ENCODE measurements at regions not wholly inside any gene's neighbourhood (a gene's known extent, or its start where the extent isn't known, plus 50 kb on each side); places are given as distances from the start of the nearest gene placed in this dataset.
"Not testable (repeated sequence)": the region's sequence is repeated elsewhere in the genome, so short reads cannot be mapped to it uniquely, and the experiment has no call there.

- Mint-ChIP-seq H3K9me3 (ENCODE audit: unreplicated experiment) (no peaks in the 10 kb centered on the region), H3K36me3 (ENCODE audit: low read depth, unreplicated experiment) (no peaks in the 10 kb centered on the region), H3K4me3 (ENCODE audit: unreplicated experiment) (no peak overlapping the region), H3K27ac (ENCODE audit: unreplicated experiment) (no peak overlapping the region), H3K27me3 (ENCODE audit: unreplicated experiment) (no peaks in the 10 kb centered on the region), H3K4me1 (ENCODE audit: unreplicated experiment) (peaks cover 8% of the 10 kb centered on the region)
- DNase-seq (ENCODE audit: low spot score), result no peak
- TF ChIP-seq CTCF (IDR thresholded peaks at IDR 0.05; ENCODE audit: unreplicated experiment), result no peak
These were observed 116.0 kb downstream of the TTC6 start for GRCh38 chr14:37711356-37711830.

GRCh38 chr14:37711831-37712475, 116.5 kb downstream of the TTC6 start:
- Mint-ChIP-seq H3K4me1 (ENCODE audit: unreplicated experiment) (peaks cover 8% of the 10 kb centered on the region), H3K4me3 (ENCODE audit: unreplicated experiment) (no peak overlapping the region), H3K27ac (ENCODE audit: unreplicated experiment) (no peak overlapping the region), H3K36me3 (ENCODE audit: low read depth, unreplicated experiment) (no peaks in the 10 kb centered on the region), H3K27me3 (ENCODE audit: unreplicated experiment) (no peaks in the 10 kb centered on the region), H3K9me3 (ENCODE audit: unreplicated experiment) (no peaks in the 10 kb centered on the region)
- TF ChIP-seq CTCF (IDR thresholded peaks at IDR 0.05; ENCODE audit: unreplicated experiment), result no peak
- no peak for DNase-seq (ENCODE audit: low spot score)

DNA sequence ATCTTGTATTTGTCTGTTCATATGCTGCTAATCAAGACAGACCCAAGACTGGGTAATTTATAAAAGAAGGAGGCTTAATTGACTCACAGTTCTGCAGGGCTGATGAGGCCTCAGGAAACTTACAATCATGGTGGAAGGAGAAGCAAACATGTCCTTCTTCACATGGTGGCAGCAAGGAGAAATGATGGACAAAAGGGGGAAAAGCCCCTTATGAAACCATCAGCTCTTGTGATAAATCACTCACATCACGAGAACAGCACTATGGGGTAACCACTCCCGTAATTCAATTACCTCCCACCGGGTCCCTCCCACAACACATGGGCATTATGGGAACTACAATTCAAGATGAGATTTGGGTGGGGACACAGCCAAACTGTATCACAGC, 117.0 kb downstream of the TTC6 start:
- H3K36me3 Mint-ChIP-seq (ENCODE audit: low read depth, unreplicated experiment); H3K4me1 Mint-ChIP-seq (ENCODE audit: unreplicated experiment); H3K4me3 Mint-ChIP-seq (ENCODE audit: unreplicated experiment); H3K27me3 Mint-ChIP-seq (ENCODE audit: unreplicated experiment); DNase-seq (ENCODE audit: low spot score); H3K9me3 Mint-ChIP-seq (ENCODE audit: unreplicated experiment); H3K27ac Mint-ChIP-seq (ENCODE audit: unreplicated experiment): not testable (repeated sequence)

DNA sequence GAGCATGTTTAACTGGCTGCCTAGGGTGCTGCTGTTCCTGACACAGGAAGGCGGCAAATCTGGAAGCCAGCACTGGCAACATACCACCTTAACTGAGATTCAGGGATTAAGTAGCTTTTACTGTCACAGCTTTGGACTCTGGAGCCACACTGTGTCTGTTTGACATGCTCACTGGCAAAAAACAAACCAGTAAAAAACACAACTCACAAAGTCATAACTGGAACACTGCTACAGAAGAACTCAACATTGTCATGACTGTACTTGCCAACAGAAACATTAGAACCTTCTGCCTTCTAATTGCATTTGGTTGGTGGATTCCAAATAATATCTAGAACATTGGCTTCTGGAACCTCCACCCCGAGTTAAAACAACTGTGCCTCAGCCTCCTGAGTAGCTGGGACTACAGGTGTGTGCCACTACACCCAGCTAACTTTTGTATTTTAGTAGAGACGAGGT, 117.6 kb downstream of the TTC6 start:
- H3K4me3 Mint-ChIP-seq (ENCODE audit: unreplicated experiment), result no peak overlapping the region
- H3K27ac Mint-ChIP-seq (ENCODE audit: unreplicated experiment), result no peak overlapping the region
- H3K9me3 Mint-ChIP-seq (ENCODE audit: unreplicated experiment), result no peaks in the 10 kb centered on the region
- no peak for TF ChIP-seq CTCF (IDR thresholded peaks at IDR 0.05; ENCODE audit: unreplicated experiment)
- H3K4me1 Mint-ChIP-seq (ENCODE audit: unreplicated experiment), result peaks cover 8% of the 10 kb centered on the region
- H3K27me3 Mint-ChIP-seq (ENCODE audit: unreplicated experiment), result no peaks in the 10 kb centered on the region
- no peaks in the 10 kb centered on the region for H3K36me3 Mint-ChIP-seq (ENCODE audit: low read depth, unreplicated experiment)
- DNase-seq (ENCODE audit: low spot score), result no peak

GRCh38 chr14:37720131-37720530, 124.7 kb downstream of the TTC6 start:
- no peaks in the 10 kb centered on the region for H3K9me3 Mint-ChIP-seq (ENCODE audit: unreplicated experiment)
- H3K4me1 Mint-ChIP-seq (ENCODE audit: unreplicated experiment), result no peaks in the 10 kb centered on the region
- no peaks in the 10 kb centered on the region for H3K27me3 Mint-ChIP-seq (ENCODE audit: unreplicated experiment)
- no peak overlapping the region for H3K27ac Mint-ChIP-seq (ENCODE audit: unreplicated experiment)
- no peaks in the 10 kb centered on the region for H3K36me3 Mint-ChIP-seq (ENCODE audit: low read depth, unreplicated experiment)
- no peak for TF ChIP-seq CTCF (IDR thresholded peaks at IDR 0.05; ENCODE audit: unreplicated experiment)
- H3K4me3 Mint-ChIP-seq (ENCODE audit: unreplicated experiment), result no peak overlapping the region
- DNase-seq (ENCODE audit: low spot score), result no peak

Measured in endothelial cell (in vitro differentiated cells).